NT2/D1 (cell line): ENCODE measurements at regions not wholly inside any gene's neighbourhood (a gene's known extent, or its start where the extent isn't known, plus 50 kb on each side); places are given as distances from the start of the nearest gene placed in this dataset.
"Not testable (repeated sequence)": the region's sequence is repeated elsewhere in the genome, so short reads cannot be mapped to it uniquely, and the experiment has no call there.

ENCODE experiments used
- DNase-seq: peaks from one replicate; pipeline ENCODE4 v3.0.0-alpha.2; 2011; ENCODE audit warnings: low read depth, low spot score
- H3K27me3 ChIP-seq: 2 replicates; pipeline ENCODE4 v1.6.0; 2011; ENCODE audit warnings: mild to moderate bottlenecking; ENCODE audit not compliant: insufficient read length, insufficient read depth
- H3K36me3 ChIP-seq: 2 replicates; pipeline ENCODE4 v1.6.1; 2011; ENCODE audit warnings: mild to moderate bottlenecking, low read length, mixed read lengths; ENCODE audit not compliant: insufficient read depth, insufficient read length
- H3K4me1 ChIP-seq: 2 replicates; pipeline ENCODE4 v1.5.1; 2011; ENCODE audit not compliant: insufficient read depth, insufficient read length
- H3K4me3 ChIP-seq: 2 replicates; pipeline ENCODE4 v1.5.1; 2011; ENCODE audit warnings: low read depth; ENCODE audit not compliant: insufficient read length
- H3K9ac ChIP-seq: 2 replicates; pipeline ENCODE4 v1.6.0; 2011; ENCODE audit warnings: low read depth; ENCODE audit not compliant: insufficient read length
- H3K9me3 ChIP-seq: 2 replicates; pipeline ENCODE4 v1.5.1; 2011; ENCODE audit warnings: mild to moderate bottlenecking, low read length; ENCODE audit not compliant: insufficient read depth
- SUZ12 ChIP-seq: IDR thresholded peaks from 2 replicates; pipeline ENCODE4 v1.6.1; 2011; ENCODE audit not compliant: insufficient read length, insufficient read depth; ENCODE audit errors: extremely low read depth
- YY1 ChIP-seq: IDR thresholded peaks from 2 replicates; pipeline ENCODE4 v1.6.1; 2011; ENCODE audit not compliant: insufficient read length, insufficient read depth
- ZNF274 ChIP-seq: IDR thresholded peaks from 2 replicates; pipeline ENCODE4 v1.6.1; 2011; ENCODE audit warnings: mild to moderate bottlenecking, low read depth, low read length

DNA sequence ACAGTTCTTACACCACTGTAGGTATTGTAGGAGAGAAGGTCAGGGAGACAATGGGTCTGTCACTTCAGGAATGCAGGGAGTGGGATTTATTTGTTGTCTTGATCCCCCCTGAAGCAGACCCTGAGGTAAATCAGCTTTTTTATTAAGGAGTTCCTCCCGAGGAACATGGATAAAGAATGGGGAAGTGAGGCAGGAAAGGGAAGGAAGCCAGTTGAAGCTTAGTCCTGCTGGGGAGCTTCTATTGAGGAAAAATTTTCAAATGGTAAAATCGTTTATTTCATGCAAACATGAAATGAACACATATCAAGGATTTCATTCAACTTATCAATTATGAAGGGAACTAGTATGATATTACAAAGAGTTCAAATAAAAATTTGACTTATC lies 318.6 kb upstream of the PIK3R1 start:
- H3K36me3 ChIP-seq: no peaks in the 10 kb centered on the region
- no peaks in the 10 kb centered on the region for H3K27me3 ChIP-seq
- no peak for TF ChIP-seq SUZ12
- TF ChIP-seq YY1: no peak
- TF ChIP-seq ZNF274: no peak
- H3K4me3 ChIP-seq: no peak overlapping the region
- H3K4me1 ChIP-seq: no peaks in the 10 kb centered on the region
- H3K9me3 ChIP-seq: peaks cover 7% of the 10 kb centered on the region; the same call in 1 of the 2 replicates
- H3K9ac ChIP-seq: no peak overlapping the region
- DNase-seq: no peak

DNA sequence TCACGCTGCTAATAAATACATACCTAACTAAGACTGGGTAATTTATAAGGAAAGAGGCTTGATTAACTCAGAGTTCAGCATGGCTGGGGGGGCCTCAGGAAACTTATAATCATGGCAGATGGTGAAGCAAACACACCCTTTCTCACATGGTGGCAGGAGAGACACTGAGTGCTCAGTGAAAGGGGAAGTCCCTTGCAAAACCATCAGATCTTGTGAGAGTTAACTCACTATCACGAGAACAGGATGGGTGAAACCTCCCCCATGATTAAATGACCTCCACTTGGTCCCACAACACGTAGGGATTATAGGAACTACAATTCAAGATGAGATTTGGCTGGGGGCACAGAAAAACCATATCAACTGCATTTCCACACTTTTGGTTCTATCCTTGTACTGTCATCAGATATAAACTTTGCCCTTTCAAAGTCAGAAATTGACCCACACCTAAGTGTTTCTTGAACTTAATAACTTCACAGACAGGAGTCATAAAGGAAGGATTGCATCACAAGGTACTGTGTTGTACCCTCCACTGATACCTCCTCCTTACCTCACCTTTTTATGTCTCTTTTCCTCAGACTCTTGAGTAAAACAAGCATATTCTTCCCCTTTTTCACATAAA lies 319.1 kb upstream of the PIK3R1 start:
- Histone ChIP-seq H3K9me3 (peaks cover 7% of the 10 kb centered on the region; the same call in 1 of the 2 replicates), H3K9ac (no peak overlapping the region), H3K36me3 (no peaks in the 10 kb centered on the region), H3K27me3 (no peaks in the 10 kb centered on the region), H3K4me3 (no peak overlapping the region), H3K4me1 (no peaks in the 10 kb centered on the region)
- no peak for DNase-seq
- TF ChIP-seq YY1 (no peak), SUZ12 (no peak), ZNF274 (no peak)

DNA sequence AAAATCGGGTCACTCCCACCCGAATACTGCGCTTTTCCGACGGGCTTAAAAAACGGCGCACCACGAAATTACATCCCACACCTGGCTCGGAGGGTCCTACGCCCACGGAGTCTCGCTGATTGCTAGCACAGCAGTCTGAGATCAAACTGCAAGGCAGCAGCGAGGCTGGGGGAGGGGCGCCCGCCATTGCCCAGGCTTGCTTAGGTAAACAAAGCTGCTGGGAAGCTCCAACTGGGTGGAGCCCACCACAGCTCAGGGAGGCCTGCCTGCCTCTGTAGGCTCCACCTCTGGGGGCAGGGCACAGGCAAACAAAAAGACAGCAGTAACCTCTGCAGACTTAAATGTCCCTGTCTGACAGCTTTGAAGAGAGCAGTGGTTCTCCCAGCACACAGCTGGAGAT lies 325.7 kb upstream of the PIK3R1 start:
- H3K36me3 ChIP-seq, H3K9ac ChIP-seq, H3K4me3 ChIP-seq, H3K27me3 ChIP-seq, H3K9me3 ChIP-seq, DNase-seq, H3K4me1 ChIP-seq: not testable (repeated sequence)

DNA sequence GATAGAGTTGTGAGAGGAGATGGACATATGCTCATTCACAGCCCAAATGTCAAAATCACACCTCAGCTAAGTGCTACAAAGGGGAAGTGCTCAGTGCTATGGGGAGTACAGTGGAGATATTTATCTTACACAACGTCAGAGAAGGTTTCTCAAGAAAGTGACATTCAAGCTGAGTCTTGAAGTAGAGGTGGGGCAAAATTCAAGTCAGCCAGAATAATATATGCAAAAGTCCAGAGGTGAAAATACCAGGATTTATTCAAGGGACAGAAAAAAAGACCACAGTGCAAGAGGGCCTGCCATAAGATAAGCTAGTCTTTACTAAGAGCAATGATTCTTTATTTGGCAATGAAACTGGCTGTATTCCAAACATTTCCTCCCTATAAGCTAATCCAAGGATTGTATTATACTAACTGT lies 327.8 kb upstream of the PIK3R1 start:
- no peak for TF ChIP-seq SUZ12
- no peak for TF ChIP-seq ZNF274
- TF ChIP-seq YY1: no peak
- Histone ChIP-seq H3K4me3 (no peak overlapping the region), H3K9ac (no peak overlapping the region), H3K4me1 (no peaks in the 10 kb centered on the region), H3K9me3 (no peaks in the 10 kb centered on the region; the same call in 1 of the 2 replicates), H3K27me3 (no peaks in the 10 kb centered on the region), H3K36me3 (no peaks in the 10 kb centered on the region)
- DNase-seq: no peak

DNA sequence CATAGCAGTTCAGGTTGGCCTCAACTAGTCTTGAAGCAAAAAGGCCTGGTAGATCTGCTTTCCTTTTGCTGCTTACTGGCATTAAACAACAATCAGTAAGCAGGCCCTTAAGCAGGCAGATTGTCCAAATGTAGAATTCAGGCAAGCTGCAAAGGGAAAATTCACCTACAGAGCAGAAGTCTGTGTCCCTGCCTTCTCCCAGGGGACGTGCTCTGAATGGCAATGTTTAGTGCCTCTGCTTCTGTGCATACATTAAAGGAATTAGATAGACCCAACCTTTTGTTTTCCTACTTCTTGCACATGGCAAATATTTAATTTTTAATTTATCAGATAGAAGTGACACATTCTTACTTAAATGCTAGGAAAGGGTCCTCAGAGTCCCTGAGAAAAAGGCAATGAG lies 328.8 kb upstream of the PIK3R1 start:
- no peaks in the 10 kb centered on the region for H3K27me3 ChIP-seq
- no peaks in the 10 kb centered on the region; the same call in 1 of the 2 replicates for H3K9me3 ChIP-seq
- H3K4me3 ChIP-seq: no peak overlapping the region
- no peak for DNase-seq
- H3K9ac ChIP-seq: no peak overlapping the region
- H3K4me1 ChIP-seq: no peaks in the 10 kb centered on the region
- no peaks in the 10 kb centered on the region for H3K36me3 ChIP-seq
- no peak for TF ChIP-seq SUZ12
- no peak for TF ChIP-seq YY1
- TF ChIP-seq ZNF274: no peak

DNA sequence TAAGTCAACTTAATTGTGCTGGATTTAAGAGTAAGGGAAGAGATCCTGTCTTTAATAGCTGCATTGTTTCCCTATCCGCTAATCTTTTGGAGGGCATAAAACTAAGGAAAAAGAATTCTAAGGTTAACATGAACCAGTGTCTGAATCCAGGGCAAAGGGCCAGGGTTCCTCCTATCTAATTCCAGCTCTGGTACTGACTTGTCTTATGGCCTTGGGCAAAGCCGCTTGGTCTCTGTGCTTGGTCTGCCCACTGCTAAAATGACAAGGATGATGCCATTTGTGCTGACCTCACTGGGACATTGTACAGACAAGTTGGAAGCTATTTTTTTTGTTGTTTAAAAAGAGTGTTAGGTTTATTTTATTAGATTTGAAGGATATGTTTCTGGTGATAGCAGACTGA lies 334.7 kb upstream of the PIK3R1 start:
- no peaks in the 10 kb centered on the region for H3K27me3 ChIP-seq
- H3K4me1 ChIP-seq: no peaks in the 10 kb centered on the region
- H3K36me3 ChIP-seq: no peaks in the 10 kb centered on the region
- no peak overlapping the region for H3K9ac ChIP-seq
- H3K9me3 ChIP-seq: no peaks in the 10 kb centered on the region
- H3K4me3 ChIP-seq: no peak overlapping the region
- no peak for TF ChIP-seq ZNF274
- no peak for TF ChIP-seq SUZ12
- no peak for TF ChIP-seq YY1
- no peak for DNase-seq

DNA sequence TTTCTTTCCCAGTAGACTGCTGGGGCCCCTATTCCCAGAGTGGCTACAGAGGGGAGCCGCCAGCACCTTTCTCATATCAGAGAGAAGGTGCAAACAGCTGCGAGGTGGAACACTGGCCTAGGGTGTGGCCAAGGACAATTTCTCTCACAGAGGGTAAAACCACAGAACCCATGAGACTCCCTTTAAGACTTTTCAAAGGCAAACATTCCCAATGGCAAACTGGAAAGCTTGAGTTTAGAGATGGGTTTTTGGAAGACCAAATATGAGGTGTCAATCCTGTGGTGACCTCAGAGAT lies 335.1 kb upstream of the PIK3R1 start:
- Histone ChIP-seq H3K4me1 (no peaks in the 10 kb centered on the region), H3K9ac (no peak overlapping the region), H3K36me3 (no peaks in the 10 kb centered on the region), H3K9me3 (no peaks in the 10 kb centered on the region), H3K27me3 (no peaks in the 10 kb centered on the region), H3K4me3 (no peak overlapping the region)
- TF ChIP-seq SUZ12 (no peak), YY1 (no peak), ZNF274 (no peak)
- no peak for DNase-seq
